PC-3 (cell line): ENCODE measurements at regions not wholly inside any gene's neighbourhood (a gene's known extent, or its start where the extent isn't known, plus 50 kb on each side); places are given as distances from the start of the nearest gene placed in this dataset.

Experiments used
- ATAC-seq: fragments of 200-7000 bp; cut with Tn5 transposase; 2 replicates; pipeline ENCODE4 v1.9.1; 2020; ENCODE audit warnings: mild to moderate bottlenecking, moderate library complexity
- BruUV-seq: library from RNA; stranded (reverse); fragments of 400-500 nt; replicated peaks from 2 replicates; lab custom pipeline; 2021; lab: Mats Ljungman, UMichigan
- CTCF ChIA-PET: fragments of 300-600 bp; sonication (Branson Sonifier 250); formaldehyde crosslinking; loops from one replicate; lab custom pipeline; 2022; ENCODE audit warnings: antibody characterized with exemption; lab: Charles Lee
- POLR2A ChIA-PET: fragments of 300-600 bp; sonication (Branson Sonifier 250); formaldehyde crosslinking; loops from one replicate; lab custom pipeline; 2022; ENCODE audit warnings: antibody characterized with exemption; ENCODE audit not compliant: unreplicated experiment; lab: Charles Lee
- DNase-seq: peaks from one replicate; pipeline ENCODE4 v3.0.0-alpha.2; 2015
- H2AFZ ChIP-seq: fragments of 300-600 bp; sonication (generic); 2 replicates; pipeline ENCODE4 v1.6.0; 2016; ENCODE audit warnings: antibody characterized with exemption, low read length
- H3F3A ChIP-seq: fragments of 300-600 bp; sonication (generic); one replicate; pipeline ENCODE4 v1.6.0; 2017; ENCODE audit warnings: antibody characterized with exemption, low read length, control low read depth, mild to moderate bottlenecking; ENCODE audit not compliant: unreplicated experiment
- H3K27ac ChIP-seq: fragments of 300-600 bp; sonication (generic); 2 replicates; pipeline ENCODE4 v1.5.1; 2016; ENCODE audit warnings: mild to moderate bottlenecking, low read length
- H3K27me3 ChIP-seq: fragments of 300-600 bp; sonication (generic); 2 replicates; pipeline ENCODE4 v1.6.1; 2016; ENCODE audit warnings: low read length, mixed read lengths
- H3K36me3 ChIP-seq: fragments of 300-600 bp; sonication (generic); 2 replicates; pipeline ENCODE4 v1.6.1; 2016; ENCODE audit warnings: low read depth, mixed run types, low read length, mixed read lengths
- H3K4me1 ChIP-seq: fragments of 300-600 bp; sonication (generic); 2 replicates; pipeline ENCODE4 v1.5.1; 2016; ENCODE audit warnings: low read length; ENCODE audit not compliant: insufficient read depth
- H3K4me2 ChIP-seq: fragments of 300-600 bp; sonication (generic); 2 replicates; pipeline ENCODE4 v1.6.0; 2016; ENCODE audit warnings: low read length
- H3K4me3 ChIP-seq: fragments of 300-600 bp; sonication (generic); 2 replicates; pipeline ENCODE4 v1.5.1; 2016; ENCODE audit warnings: mild to moderate bottlenecking, low read length, mixed read lengths
- H3K79me2 ChIP-seq: fragments of 300-600 bp; sonication (generic); 2 replicates; pipeline ENCODE4 v1.6.1; 2017; ENCODE audit warnings: low read length, mixed read lengths
- H3K9ac ChIP-seq: fragments of 300-600 bp; sonication (generic); 2 replicates; pipeline ENCODE4 v1.6.0; 2016; ENCODE audit warnings: mild to moderate bottlenecking, low read length
- H3K9me2 ChIP-seq: fragments of 300-600 bp; sonication (generic); replicated peaks from 2 replicates; pipeline ENCODE4 v1.6.1; 2016; ENCODE audit warnings: mixed run types, low read length, mixed read lengths
- H3K9me3 ChIP-seq: fragments of 300-600 bp; sonication (generic); 2 replicates; pipeline ENCODE4 v1.6.1; 2016; ENCODE audit warnings: low read length, mixed read lengths
- H4K20me1 ChIP-seq: fragments of 300-600 bp; sonication (generic); 2 replicates; pipeline ENCODE4 v1.6.1; 2016; ENCODE audit warnings: low read length, mixed read lengths
- EZH2 ChIP-seq: fragments of 300-600 bp; sonication (generic); IDR thresholded peaks from one replicate; pipeline ENCODE4 v1.6.1; 2017; ENCODE audit warnings: antibody characterized with exemption, mild to moderate bottlenecking, low read length; ENCODE audit not compliant: unreplicated experiment
- EZH2phosphoT487 ChIP-seq: fragments of 300-600 bp; sonication (generic); IDR thresholded peaks from 2 replicates; pipeline ENCODE4 v1.6.1; 2018; ENCODE audit warnings: mild to moderate bottlenecking, antibody characterized with exemption, low read length, borderline replicate concordance
- intact Hi-C: fragments of 100-400 bp; cut with micrococcal nuclease; formaldehyde crosslinking; loops from 2 replicates; pipeline ENCODE4 v1.9.0; 2023
- TF ChIP-seq, protein P1 (sequence below): fragments of 300-600 bp; sonication (generic); conservative IDR thresholded peaks from 2 replicates; pipeline ENCODE4 v1.5.1; 2017; ENCODE audit warnings: antibody characterized with exemption, low read depth, mild to moderate bottlenecking, low read length

GRCh38 chr13:34458756-34459715 lies 483.0 kb upstream of the NBEA start:
- POLR2A ChIA-PET: no interaction called here
- intact Hi-C loops: no loop called here
- no peaks in the 10 kb centered on the region for H3K9me3 ChIP-seq
- peaks cover 24% of the 10 kb centered on the region for H3K4me1 ChIP-seq
- no peaks in the 10 kb centered on the region for H3K79me2 ChIP-seq
- no peaks in the 10 kb centered on the region for H4K20me1 ChIP-seq
- CTCF ChIA-PET: no interaction called here
- no peaks in the 10 kb centered on the region for H3F3A ChIP-seq
- H3K4me3 ChIP-seq: no peak overlapping the region
- H3K9me2 ChIP-seq: no peaks in the 10 kb centered on the region
- no TSS peak for BruUV-seq
- no peak overlapping the region for H3K9ac ChIP-seq
- no peak overlapping the region for H3K27ac ChIP-seq
- H3K36me3 ChIP-seq: no peaks in the 10 kb centered on the region
- TF ChIP-seq, protein P1, sequence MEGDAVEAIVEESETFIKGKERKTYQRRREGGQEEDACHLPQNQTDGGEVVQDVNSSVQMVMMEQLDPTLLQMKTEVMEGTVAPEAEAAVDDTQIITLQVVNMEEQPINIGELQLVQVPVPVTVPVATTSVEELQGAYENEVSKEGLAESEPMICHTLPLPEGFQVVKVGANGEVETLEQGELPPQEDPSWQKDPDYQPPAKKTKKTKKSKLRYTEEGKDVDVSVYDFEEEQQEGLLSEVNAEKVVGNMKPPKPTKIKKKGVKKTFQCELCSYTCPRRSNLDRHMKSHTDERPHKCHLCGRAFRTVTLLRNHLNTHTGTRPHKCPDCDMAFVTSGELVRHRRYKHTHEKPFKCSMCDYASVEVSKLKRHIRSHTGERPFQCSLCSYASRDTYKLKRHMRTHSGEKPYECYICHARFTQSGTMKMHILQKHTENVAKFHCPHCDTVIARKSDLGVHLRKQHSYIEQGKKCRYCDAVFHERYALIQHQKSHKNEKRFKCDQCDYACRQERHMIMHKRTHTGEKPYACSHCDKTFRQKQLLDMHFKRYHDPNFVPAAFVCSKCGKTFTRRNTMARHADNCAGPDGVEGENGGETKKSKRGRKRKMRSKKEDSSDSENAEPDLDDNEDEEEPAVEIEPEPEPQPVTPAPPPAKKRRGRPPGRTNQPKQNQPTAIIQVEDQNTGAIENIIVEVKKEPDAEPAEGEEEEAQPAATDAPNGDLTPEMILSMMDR: no peak
- TF ChIP-seq EZH2phosphoT487 (no peak), EZH2 (no peak)
- DNase-seq (no peak), ATAC-seq (no peak)
- H2AFZ ChIP-seq: no peak overlapping the region
- no peak overlapping the region for H3K4me2 ChIP-seq
- no peaks in the 10 kb centered on the region for H3K27me3 ChIP-seq

DNA sequence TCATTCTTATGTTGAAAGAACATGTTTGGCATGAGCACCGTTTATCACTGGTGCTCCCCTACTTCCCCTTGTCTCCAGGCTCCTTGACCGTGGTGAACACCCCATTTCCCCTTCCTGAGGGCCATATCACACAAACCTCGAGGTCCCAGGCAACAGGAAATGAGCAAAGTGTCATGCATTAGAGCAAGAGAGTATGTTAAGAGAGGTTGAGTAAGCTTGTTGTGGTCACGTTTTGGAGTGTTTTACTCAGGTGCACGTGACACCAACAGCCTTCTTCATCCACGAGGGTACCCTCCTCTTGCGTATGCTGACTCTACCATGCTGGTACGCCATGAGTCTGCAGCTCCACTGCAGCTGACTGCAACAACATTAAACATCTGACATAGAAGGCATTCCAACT lies 482.2 kb upstream of the NBEA start:
- DNase-seq (no peak), ATAC-seq (no peak)
- Histone ChIP-seq H3K79me2 (no peaks in the 10 kb centered on the region), H3K4me1 (peaks cover 31% of the 10 kb centered on the region), H3K36me3 (no peaks in the 10 kb centered on the region), H3K27me3 (no peaks in the 10 kb centered on the region), H2AFZ (no peak overlapping the region), H3F3A (no peaks in the 10 kb centered on the region), H3K9me3 (no peaks in the 10 kb centered on the region), H3K4me2 (no peak overlapping the region), H3K9me2 (no peaks in the 10 kb centered on the region), H3K9ac (no peak overlapping the region), H3K4me3 (no peak overlapping the region), H4K20me1 (no peaks in the 10 kb centered on the region), H3K27ac (no peak overlapping the region)
- BruUV-seq: no TSS peak
- intact Hi-C loops: loop anchor here (5.0 kb wide), 1 partner anchor 213 kb away; no protein-coding TSS in a partner anchor
- TF ChIP-seq EZH2phosphoT487: no peak
- no peak for TF ChIP-seq EZH2
- TF ChIP-seq, protein P1: no peak
- ChIA-PET CTCF (no interaction called here), POLR2A (no interaction called here)

- ChIA-PET CTCF (interaction anchor here (0.6 kb wide), 1 partner anchor 104 kb away, joined by 9 read pairs; no protein-coding TSS in a partner anchor), POLR2A (interaction anchor here (0.6 kb wide), 2 partner anchors 50 to 510 kb away, joined by 4 read pairs; no protein-coding TSS in a partner anchor)
- TF ChIP-seq EZH2phosphoT487 (no peak), EZH2 (no peak)
- TF ChIP-seq, protein P1: no peak
- H3K79me2 ChIP-seq: no peaks in the 10 kb centered on the region
- no peaks in the 10 kb centered on the region for H3F3A ChIP-seq
- peaks cover 42% of the 10 kb centered on the region for H3K4me1 ChIP-seq
- H3K4me2 ChIP-seq: peak overlapping the region; percentile 49
- ATAC-seq (peak; percentile 91), DNase-seq (peak; percentile 92)
- no peaks in the 10 kb centered on the region for H3K9me3 ChIP-seq
- no peak overlapping the region for H3K4me3 ChIP-seq
- peak overlapping the region; percentile 93 for H3K27ac ChIP-seq
- BruUV-seq: no TSS peak
- H3K9me2 ChIP-seq: no peaks in the 10 kb centered on the region
- no peaks in the 10 kb centered on the region for H4K20me1 ChIP-seq
- H2AFZ ChIP-seq: peak overlapping the region; percentile 24; the same call in 1 of the 2 replicates
- H3K9ac ChIP-seq: peak overlapping the region; percentile 68
- no peaks in the 10 kb centered on the region for H3K27me3 ChIP-seq
- H3K36me3 ChIP-seq: no peaks in the 10 kb centered on the region
- intact Hi-C loops: loop anchor here (5.0 kb wide), 1 partner anchor 216 kb away; no protein-coding TSS in a partner anchor
These were observed 479.2 kb upstream of the NBEA start for GRCh38 chr13:34462843-34463242.
